ENCODE measurements at regions not wholly inside any gene's neighbourhood (a gene's known extent, or its start where the extent isn't known, plus 50 kb on each side); places are given as distances from the start of the nearest gene placed in this dataset.

DNA sequence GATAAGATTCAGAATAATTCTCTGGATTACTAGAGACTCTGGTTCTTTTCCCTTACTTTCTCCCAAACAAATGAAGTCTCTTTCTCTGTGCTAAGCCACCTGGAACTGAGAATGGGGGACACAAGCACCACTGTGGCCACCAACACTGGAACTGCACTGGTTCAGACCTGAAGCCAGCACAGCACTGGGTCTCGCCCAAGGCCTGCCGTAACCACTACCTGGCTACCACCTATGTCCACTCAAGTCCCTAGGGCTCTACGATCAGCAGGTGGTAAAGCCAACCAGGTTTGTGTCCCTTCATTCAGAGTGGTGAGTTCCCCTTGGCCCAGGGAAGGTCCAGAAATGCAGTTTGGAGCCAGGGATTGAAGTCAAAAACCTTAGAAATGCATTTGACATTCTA, 626.2 kb downstream of the DIAPH3 start:
- Histone ChIP-seq H2AFZ (ENCODE audit: low read length, unreplicated experiment) (no peak overlapping the region), H3K4me1 (ENCODE audit: control insufficient read depth, insufficient read depth, low read length, unreplicated experiment) (peaks cover 11% of the 10 kb centered on the region), H3K27ac (ENCODE audit: low read depth, low read length) (no peak overlapping the region), H3K4me3 (ENCODE audit: low read depth, low read length) (no peak overlapping the region), H3K27me3 (ENCODE audit: insufficient read depth, low read length) (0 out of 2 replicates have a peak, but pooled peaks cover 5% of the 10 kb centered on the region), H3K79me2 (ENCODE audit: control insufficient read depth, insufficient read depth, low read length, unreplicated experiment) (no peaks in the 10 kb centered on the region), H3K36me3 (ENCODE audit: insufficient read depth, low read length) (no peaks in the 10 kb centered on the region)

DNA sequence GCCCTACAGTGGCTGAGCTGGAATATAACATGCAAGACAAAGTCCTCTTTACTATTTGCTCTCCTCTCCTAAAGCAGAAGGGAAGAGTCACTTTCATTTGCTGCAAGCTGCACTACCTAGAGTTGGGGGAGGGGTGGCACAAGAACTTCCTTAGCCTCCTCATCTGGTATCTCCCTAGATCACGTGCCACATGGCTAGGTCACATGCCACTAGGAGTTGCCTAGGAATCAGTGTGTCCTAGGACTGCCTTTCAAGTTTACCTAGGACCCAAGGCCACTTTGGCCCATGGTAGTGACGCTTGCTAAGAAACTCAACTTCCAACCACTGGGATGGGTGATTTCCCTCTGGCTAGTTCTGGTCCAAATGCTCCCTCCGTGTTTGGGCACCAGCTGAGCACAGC, 625.2 kb downstream of the DIAPH3 start:
- Histone ChIP-seq H3K4me3 (ENCODE audit: low read depth, low read length) (no peak overlapping the region), H3K79me2 (ENCODE audit: control insufficient read depth, insufficient read depth, low read length, unreplicated experiment) (no peaks in the 10 kb centered on the region), H3K4me1 (ENCODE audit: control insufficient read depth, insufficient read depth, low read length, unreplicated experiment) (peaks cover 3% of the 10 kb centered on the region), H2AFZ (ENCODE audit: low read length, unreplicated experiment) (no peak overlapping the region), H3K36me3 (ENCODE audit: insufficient read depth, low read length) (no peaks in the 10 kb centered on the region), H3K27ac (ENCODE audit: low read depth, low read length) (no peak overlapping the region), H3K27me3 (ENCODE audit: insufficient read depth, low read length) (0 out of 2 replicates have a peak, but pooled peaks cover 5% of the 10 kb centered on the region)

DNA sequence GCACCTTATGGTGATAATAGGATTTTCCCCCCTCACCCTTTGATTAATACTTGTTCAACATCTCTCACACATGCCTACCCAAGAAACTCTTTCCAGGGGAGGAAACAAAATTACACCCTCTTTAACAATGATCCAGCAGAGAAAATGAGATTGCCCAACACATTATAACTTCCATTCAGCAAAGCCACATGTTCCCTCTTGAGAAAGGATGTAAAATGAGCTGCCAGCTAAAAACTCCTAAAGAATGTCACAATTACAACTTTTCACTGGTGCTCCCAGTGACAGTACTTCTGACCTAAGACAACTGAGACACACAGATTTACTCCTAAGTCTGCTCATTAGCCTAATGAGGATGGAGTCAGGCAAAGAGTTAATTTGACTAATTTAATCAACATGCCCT, 621.4 kb downstream of the DIAPH3 start:
- H3K36me3 ChIP-seq (ENCODE audit: insufficient read depth, low read length) = no peaks in the 10 kb centered on the region
- H3K4me3 ChIP-seq (ENCODE audit: low read depth, low read length) = no peak overlapping the region
- no peaks in the 10 kb centered on the region for H3K4me1 ChIP-seq (ENCODE audit: control insufficient read depth, insufficient read depth, low read length, unreplicated experiment)
- H3K27me3 ChIP-seq (ENCODE audit: insufficient read depth, low read length) = no peaks in the 10 kb centered on the region
- no peak overlapping the region for H2AFZ ChIP-seq (ENCODE audit: low read length, unreplicated experiment)
- H3K79me2 ChIP-seq (ENCODE audit: control insufficient read depth, insufficient read depth, low read length, unreplicated experiment) = no peaks in the 10 kb centered on the region
- H3K27ac ChIP-seq (ENCODE audit: low read depth, low read length) = no peak overlapping the region

DNA sequence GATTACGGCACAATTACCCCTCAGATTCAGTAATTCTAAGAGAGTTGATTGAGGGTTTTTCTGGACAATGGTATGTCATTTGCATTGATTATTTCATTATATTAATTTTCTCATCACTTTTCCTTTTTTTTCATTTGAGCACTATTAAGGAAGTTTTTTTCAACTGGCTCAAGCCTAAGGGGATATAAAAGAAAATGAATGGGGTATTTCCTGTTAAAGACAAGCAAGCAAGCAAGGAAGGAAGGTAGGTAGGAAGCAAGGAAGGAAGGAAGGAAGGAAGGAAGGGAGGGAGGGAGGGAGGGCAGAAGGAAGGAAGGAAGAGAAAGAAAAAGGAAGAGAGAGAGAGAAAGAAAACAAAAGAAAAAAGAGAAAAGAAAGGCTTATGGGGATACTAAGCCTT, 620.3 kb downstream of the DIAPH3 start:
- H3K36me3 ChIP-seq (ENCODE audit: insufficient read depth, low read length) = no peaks in the 10 kb centered on the region
- no peaks in the 10 kb centered on the region for H3K4me1 ChIP-seq (ENCODE audit: control insufficient read depth, insufficient read depth, low read length, unreplicated experiment)
- no peak overlapping the region for H3K4me3 ChIP-seq (ENCODE audit: low read depth, low read length)
- no peaks in the 10 kb centered on the region for H3K27me3 ChIP-seq (ENCODE audit: insufficient read depth, low read length)
- H3K27ac ChIP-seq (ENCODE audit: low read depth, low read length) = no peak overlapping the region
- H3K79me2 ChIP-seq (ENCODE audit: control insufficient read depth, insufficient read depth, low read length, unreplicated experiment) = no peaks in the 10 kb centered on the region
- H2AFZ ChIP-seq (ENCODE audit: low read length, unreplicated experiment) = no peak overlapping the region

DNA sequence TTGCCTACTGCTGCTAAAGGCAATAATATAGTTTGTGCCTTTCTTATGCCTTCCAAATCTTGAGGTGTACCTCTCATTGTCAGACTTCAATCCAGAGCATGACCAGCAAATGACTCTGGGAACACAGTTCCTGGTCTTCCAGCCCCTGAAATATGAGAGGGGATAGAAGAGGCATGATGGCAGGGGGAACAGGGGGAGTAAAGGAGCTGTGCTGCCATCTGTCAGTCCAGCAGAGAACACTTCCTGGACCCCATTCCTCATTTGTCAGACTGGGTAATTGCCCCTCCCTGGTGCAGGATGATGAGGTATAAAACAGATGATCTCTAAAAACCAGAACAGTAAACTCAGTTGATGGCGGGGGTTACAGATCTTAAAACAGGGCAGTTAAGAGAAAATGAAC, 618.7 kb downstream of the DIAPH3 start:
- no peaks in the 10 kb centered on the region for H3K27me3 ChIP-seq (ENCODE audit: insufficient read depth, low read length)
- H3K79me2 ChIP-seq (ENCODE audit: control insufficient read depth, insufficient read depth, low read length, unreplicated experiment) = no peaks in the 10 kb centered on the region
- no peak overlapping the region for H3K4me3 ChIP-seq (ENCODE audit: low read depth, low read length)
- H2AFZ ChIP-seq (ENCODE audit: low read length, unreplicated experiment) = no peak overlapping the region
- H3K36me3 ChIP-seq (ENCODE audit: insufficient read depth, low read length) = no peaks in the 10 kb centered on the region
- H3K27ac ChIP-seq (ENCODE audit: low read depth, low read length) = no peak overlapping the region
- H3K4me1 ChIP-seq (ENCODE audit: control insufficient read depth, insufficient read depth, low read length, unreplicated experiment) = no peaks in the 10 kb centered on the region

DNA sequence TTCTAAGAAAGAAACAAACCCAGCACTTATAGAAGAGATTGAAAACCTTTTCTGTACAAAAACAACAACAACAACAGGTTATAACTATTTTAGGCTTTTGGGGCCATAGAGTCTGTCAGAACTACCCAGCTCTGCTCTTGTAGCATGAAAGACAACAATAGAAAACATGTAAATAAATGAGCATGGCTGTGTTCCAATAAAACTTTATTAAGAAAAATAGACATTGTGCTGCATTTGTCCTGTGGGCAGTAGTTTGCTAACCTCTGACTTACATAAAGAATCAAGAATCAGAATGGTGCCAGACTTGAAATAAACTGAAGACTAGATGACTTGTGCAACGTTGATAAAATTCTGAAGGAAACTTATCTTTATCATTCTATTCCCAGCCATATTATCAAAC, 617.5 kb downstream of the DIAPH3 start:
- no peak overlapping the region for H3K27ac ChIP-seq (ENCODE audit: low read depth, low read length)
- H3K4me3 ChIP-seq (ENCODE audit: low read depth, low read length) = no peak overlapping the region
- no peaks in the 10 kb centered on the region for H3K4me1 ChIP-seq (ENCODE audit: control insufficient read depth, insufficient read depth, low read length, unreplicated experiment)
- no peaks in the 10 kb centered on the region for H3K79me2 ChIP-seq (ENCODE audit: control insufficient read depth, insufficient read depth, low read length, unreplicated experiment)
- H3K27me3 ChIP-seq (ENCODE audit: insufficient read depth, low read length) = no peaks in the 10 kb centered on the region
- no peaks in the 10 kb centered on the region for H3K36me3 ChIP-seq (ENCODE audit: insufficient read depth, low read length)
- H2AFZ ChIP-seq (ENCODE audit: low read length, unreplicated experiment) = no peak overlapping the region

DNA sequence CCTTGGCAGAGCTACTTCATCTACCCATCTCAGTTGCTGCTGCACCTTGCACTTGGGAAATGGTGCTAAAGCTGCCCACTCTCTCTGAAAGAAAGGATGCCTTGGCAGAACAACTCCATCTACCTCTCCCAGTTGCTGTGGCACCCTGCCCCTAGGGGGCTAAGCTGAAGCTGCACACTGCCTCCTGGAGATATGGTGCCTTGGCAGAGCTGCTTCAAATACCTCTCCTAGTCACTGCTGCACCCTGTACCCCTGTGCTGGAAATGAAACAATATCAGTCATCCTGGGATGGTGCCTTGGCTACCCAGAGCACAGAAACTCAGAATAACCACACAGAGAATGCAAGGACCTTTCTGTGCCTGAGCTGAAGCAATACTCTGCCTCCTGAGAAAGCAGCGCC, 615.8 kb downstream of the DIAPH3 start:
- Histone ChIP-seq H3K36me3 (ENCODE audit: insufficient read depth, low read length) (no peaks in the 10 kb centered on the region), H2AFZ (ENCODE audit: low read length, unreplicated experiment) (no peak overlapping the region), H3K27ac (ENCODE audit: low read depth, low read length) (no peak overlapping the region), H3K4me1 (ENCODE audit: control insufficient read depth, insufficient read depth, low read length, unreplicated experiment) (no peaks in the 10 kb centered on the region), H3K4me3 (ENCODE audit: low read depth, low read length) (no peak overlapping the region), H3K79me2 (ENCODE audit: control insufficient read depth, insufficient read depth, low read length, unreplicated experiment) (no peaks in the 10 kb centered on the region), H3K27me3 (ENCODE audit: insufficient read depth, low read length) (no peaks in the 10 kb centered on the region)

DNA sequence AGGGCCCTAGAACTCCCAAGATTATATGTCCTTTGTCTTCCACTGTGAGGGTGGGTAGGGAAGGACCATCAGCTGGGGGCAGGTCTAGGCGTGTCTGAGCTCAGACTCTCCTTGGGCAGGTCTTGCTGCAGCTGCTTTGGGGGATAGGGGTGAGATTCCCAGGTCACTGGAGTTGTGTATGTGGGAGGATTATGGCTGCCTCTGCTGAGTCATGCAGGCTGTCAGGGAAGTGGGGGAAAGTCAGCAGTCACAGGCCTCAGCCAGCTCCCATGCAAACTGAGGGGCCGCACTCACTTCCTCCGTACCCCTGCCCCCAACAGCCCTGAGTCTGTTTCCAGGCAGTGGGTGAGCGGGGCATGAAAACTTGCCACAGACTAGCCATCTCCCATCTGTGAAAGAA, 600.8 kb downstream of the DIAPH3 start:
- H3K4me3 ChIP-seq (ENCODE audit: low read depth, low read length) = no peak overlapping the region
- no peaks in the 10 kb centered on the region for H3K36me3 ChIP-seq (ENCODE audit: insufficient read depth, low read length)
- H3K4me1 ChIP-seq (ENCODE audit: control insufficient read depth, insufficient read depth, low read length, unreplicated experiment) = no peaks in the 10 kb centered on the region
- peaks cover 8% of the 10 kb centered on the region; the same call in 1 of the 2 replicates for H3K27me3 ChIP-seq (ENCODE audit: insufficient read depth, low read length)
- H2AFZ ChIP-seq (ENCODE audit: low read length, unreplicated experiment) = no peak overlapping the region
- H3K79me2 ChIP-seq (ENCODE audit: control insufficient read depth, insufficient read depth, low read length, unreplicated experiment) = no peaks in the 10 kb centered on the region
- no peak overlapping the region for H3K27ac ChIP-seq (ENCODE audit: low read depth, low read length)

DNA sequence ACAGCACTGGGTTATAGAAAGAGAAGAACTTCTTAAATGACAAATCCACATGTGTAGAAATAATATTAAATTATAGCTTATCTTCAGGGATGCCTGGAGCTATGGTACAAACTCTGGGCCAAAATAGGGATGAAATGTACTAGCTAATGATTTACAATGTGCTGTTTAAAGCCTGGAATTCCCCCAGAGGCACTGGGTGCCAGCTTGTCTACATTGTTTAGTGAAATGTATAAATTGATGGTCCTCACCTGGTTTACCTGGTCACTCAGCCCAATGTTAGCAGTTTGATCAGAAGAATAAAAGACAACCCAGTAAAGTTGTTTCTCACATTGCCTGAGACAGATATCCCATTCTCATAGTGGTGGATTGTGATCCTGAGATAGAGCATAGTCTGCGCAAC, 597.2 kb downstream of the DIAPH3 start:
- Histone ChIP-seq H3K79me2 (ENCODE audit: control insufficient read depth, insufficient read depth, low read length, unreplicated experiment) (no peaks in the 10 kb centered on the region), H3K4me3 (ENCODE audit: low read depth, low read length) (no peak overlapping the region), H3K36me3 (ENCODE audit: insufficient read depth, low read length) (no peaks in the 10 kb centered on the region), H3K4me1 (ENCODE audit: control insufficient read depth, insufficient read depth, low read length, unreplicated experiment) (no peaks in the 10 kb centered on the region), H2AFZ (ENCODE audit: low read length, unreplicated experiment) (no peak overlapping the region), H3K27me3 (ENCODE audit: insufficient read depth, low read length) (peaks cover 16% of the 10 kb centered on the region; the same call in 1 of the 2 replicates), H3K27ac (ENCODE audit: low read depth, low read length) (no peak overlapping the region)

DNA sequence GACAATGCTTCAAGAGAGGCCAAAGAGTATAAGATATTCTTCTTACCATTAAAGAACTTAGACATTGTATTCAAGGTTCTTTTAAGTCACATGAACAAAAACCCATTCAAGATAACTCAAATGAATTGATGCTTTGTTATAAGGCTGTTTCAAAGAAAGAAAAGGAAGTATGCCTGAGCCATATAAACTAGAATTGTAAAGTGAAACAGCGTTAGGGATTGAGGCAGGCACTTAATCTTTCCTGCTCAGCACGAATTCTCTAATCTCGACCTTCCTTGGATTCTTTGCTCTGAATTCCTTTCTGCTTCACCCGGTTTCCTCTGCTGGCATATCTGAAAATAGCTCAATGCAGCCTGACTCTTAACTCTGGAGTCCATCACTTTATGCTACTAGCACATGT, 595.4 kb downstream of the DIAPH3 start:
- H3K36me3 ChIP-seq (ENCODE audit: insufficient read depth, low read length) = no peaks in the 10 kb centered on the region
- no peaks in the 10 kb centered on the region for H3K79me2 ChIP-seq (ENCODE audit: control insufficient read depth, insufficient read depth, low read length, unreplicated experiment)
- no peak overlapping the region for H2AFZ ChIP-seq (ENCODE audit: low read length, unreplicated experiment)
- H3K4me1 ChIP-seq (ENCODE audit: control insufficient read depth, insufficient read depth, low read length, unreplicated experiment) = no peaks in the 10 kb centered on the region
- no peak overlapping the region for H3K4me3 ChIP-seq (ENCODE audit: low read depth, low read length)
- no peak overlapping the region for H3K27ac ChIP-seq (ENCODE audit: low read depth, low read length)
- peaks cover 27% of the 10 kb centered on the region; the same call in 1 of the 2 replicates for H3K27me3 ChIP-seq (ENCODE audit: insufficient read depth, low read length)

DNA sequence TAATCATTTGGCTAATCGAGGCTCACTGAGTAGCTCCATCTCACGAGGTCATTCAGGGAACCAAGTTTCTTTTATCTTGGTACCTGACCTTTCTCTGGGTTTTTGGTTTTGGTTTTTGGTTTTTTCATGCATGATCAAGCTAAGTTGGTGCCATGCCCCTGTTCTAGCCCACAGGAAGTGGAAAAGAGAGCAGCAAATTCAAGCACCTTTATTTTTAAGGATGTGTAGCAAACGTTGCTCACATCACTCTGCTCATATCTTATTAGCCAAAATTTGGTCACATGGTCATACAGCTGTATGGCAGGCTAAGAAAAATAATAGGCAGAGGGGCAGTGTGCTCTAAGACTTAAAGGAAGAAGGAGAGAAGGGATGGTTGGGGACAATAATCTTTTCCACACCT, 593.5 kb downstream of the DIAPH3 start:
- Histone ChIP-seq H3K4me1 (ENCODE audit: control insufficient read depth, insufficient read depth, low read length, unreplicated experiment) (no peaks in the 10 kb centered on the region), H2AFZ (ENCODE audit: low read length, unreplicated experiment) (no peak overlapping the region), H3K27ac (ENCODE audit: low read depth, low read length) (no peak overlapping the region), H3K36me3 (ENCODE audit: insufficient read depth, low read length) (no peaks in the 10 kb centered on the region), H3K27me3 (ENCODE audit: insufficient read depth, low read length) (peaks cover 43% of the 10 kb centered on the region), H3K79me2 (ENCODE audit: control insufficient read depth, insufficient read depth, low read length, unreplicated experiment) (no peaks in the 10 kb centered on the region), H3K4me3 (ENCODE audit: low read depth, low read length) (no peak overlapping the region)
